GM12865 (cell line): ENCODE measurements at regions not wholly inside any gene's neighbourhood (a gene's known extent, or its start where the extent isn't known, plus 50 kb on each side); places are given as distances from the start of the nearest gene placed in this dataset.

ENCODE experiments used
- DNase-seq: peaks from one replicate; pipeline ENCODE4 v3.0.0; 2010; ENCODE audit warnings: low read depth
- H3K4me3 ChIP-seq: 2 replicates; pipeline ENCODE4 v1.5.1; 2011; ENCODE audit warnings: mild to moderate bottlenecking, low read depth, low read length, control low read depth
- CTCF ChIP-seq: IDR thresholded peaks from 2 replicates; pipeline ENCODE4 v1.5.1; 2011; ENCODE audit warnings: low read length, control low read depth, low read depth, inconsistent platforms; ENCODE audit not compliant: insufficient read depth; ENCODE audit errors: missing control alignments

- TF ChIP-seq CTCF, result no peak
- DNase-seq, result no peak
- H3K4me3 ChIP-seq, result no peak overlapping the region
Observed at GRCh38 chr10:107390563-107390962, 226.1 kb upstream of the SORCS1 start.

- no peak for TF ChIP-seq CTCF
- no peak overlapping the region for H3K4me3 ChIP-seq
- DNase-seq, result no peak
Observed at GRCh38 chr10:107383357-107383756, 218.9 kb upstream of the SORCS1 start.

GRCh38 chr10:107379601-107380000 is 215.1 kb upstream of the SORCS1 start:
- TF ChIP-seq CTCF, result no peak
- DNase-seq, result no peak
- no peak overlapping the region for H3K4me3 ChIP-seq

GRCh38 chr10:107371801-107372200 is 207.3 kb upstream of the SORCS1 start:
- H3K4me3 ChIP-seq, result no peak overlapping the region
- no peak for DNase-seq
- TF ChIP-seq CTCF, result no peak

GRCh38 chr10:107364872-107365271 is 200.4 kb upstream of the SORCS1 start:
- no peak overlapping the region for H3K4me3 ChIP-seq
- no peak for TF ChIP-seq CTCF
- no peak for DNase-seq

GRCh38 chr10:107362306-107362705 is 197.8 kb upstream of the SORCS1 start:
- no peak overlapping the region for H3K4me3 ChIP-seq
- no peak for TF ChIP-seq CTCF
- no peak for DNase-seq

- TF ChIP-seq CTCF, result no peak
- H3K4me3 ChIP-seq, result no peak overlapping the region
- DNase-seq, result no peak
Observed at GRCh38 chr10:107357033-107357432, 192.5 kb upstream of the SORCS1 start.
